ENCODE measurements at regions not wholly inside any gene's neighbourhood (a gene's known extent, or its start where the extent isn't known, plus 50 kb on each side); places are given as distances from the start of the nearest gene placed in this dataset.

- Histone ChIP-seq H3K27ac (ENCODE audit: low read depth in 1 of 2, low read length in 1 of 2) (no peak overlapping the region), H3K4me3 (no peak overlapping the region), H3K36me3 (ENCODE audit: control insufficient read depth in 4 of 4, insufficient read depth in 4 of 4, low read length in 4 of 4) (no peaks in the 10 kb centered on the region), H3K9me3 (ENCODE audit: control insufficient read depth in 4 of 4, insufficient read depth in 3 of 4, low read length in 3 of 4) (peaks cover 0 to 7% (median 2%) of the 10 kb centered on the region in 4 donors), H3K4me1 (ENCODE audit: control insufficient read depth in 5 of 5, insufficient read depth in 5 of 5, low read length in 5 of 5) (no peaks in the 10 kb centered on the region), H3K27me3 (ENCODE audit: control insufficient read depth in 3 of 3, insufficient read depth in 3 of 3, low read length in 2 of 3) (no peaks in the 10 kb centered on the region), H3K9ac (ENCODE audit: insufficient read depth in 1 of 2, low read length in 2 of 2) (no peak overlapping the region)
- DNase-seq (no peak), ATAC-seq (ENCODE audit: insufficient read depth, low FRiP score) (no peak)
- 89 to 91% methylated on average over 1 of the region's 1 CpG for WGBS, 2 donors
- TF ChIP-seq CTCF (IDR thresholded peaks at IDR 0.05; ENCODE audit: control extremely low read depth, extremely low read depth) = no peak
Measured at GRCh38 chr12:72740064-72740463, 467.9 kb downstream of the TRHDE start.

- ATAC-seq (ENCODE audit: insufficient read depth, low FRiP score) (no peak), DNase-seq (no peak)
- Histone ChIP-seq H3K4me1 (ENCODE audit: control insufficient read depth in 5 of 5, insufficient read depth in 5 of 5, low read length in 5 of 5) (no peaks in the 10 kb centered on the region), H3K4me3 (no peak overlapping the region), H3K9ac (ENCODE audit: insufficient read depth in 1 of 2, low read length in 2 of 2) (no peak overlapping the region), H3K27me3 (ENCODE audit: control insufficient read depth in 3 of 3, insufficient read depth in 3 of 3, low read length in 2 of 3) (no peaks in the 10 kb centered on the region), H3K27ac (ENCODE audit: low read depth in 1 of 2, low read length in 1 of 2) (no peak overlapping the region), H3K36me3 (ENCODE audit: control insufficient read depth in 4 of 4, insufficient read depth in 4 of 4, low read length in 4 of 4) (no peaks in the 10 kb centered on the region), H3K9me3 (ENCODE audit: control insufficient read depth in 4 of 4, insufficient read depth in 3 of 4, low read length in 3 of 4) (peaks cover 0 to 7% (median 2%) of the 10 kb centered on the region in 4 donors)
- TF ChIP-seq CTCF (IDR thresholded peaks at IDR 0.05; ENCODE audit: control extremely low read depth, extremely low read depth) = no peak
Measured at GRCh38 chr12:72742568-72742967, 470.4 kb downstream of the TRHDE start.

- DNase-seq = no peak
Measured at GRCh38 chr12:72746048-72746447, 473.9 kb downstream of the TRHDE start.

More at GRCh38 chr12:72746048-72746447, 473.9 kb downstream of the TRHDE start:
- no peak overlapping the region for H3K4me3 ChIP-seq
- peaks cover 0 to 7% (median 0%) of the 10 kb centered on the region in 4 donors for H3K9me3 ChIP-seq (ENCODE audit: control insufficient read depth in 4 of 4, insufficient read depth in 3 of 4, low read length in 3 of 4)
- ATAC-seq (ENCODE audit: insufficient read depth, low FRiP score) = no peak
- no peaks in the 10 kb centered on the region for H3K36me3 ChIP-seq (ENCODE audit: control insufficient read depth in 4 of 4, insufficient read depth in 4 of 4, low read length in 4 of 4)
- no peaks in the 10 kb centered on the region for H3K27me3 ChIP-seq (ENCODE audit: control insufficient read depth in 3 of 3, insufficient read depth in 3 of 3, low read length in 2 of 3)
- TF ChIP-seq CTCF (IDR thresholded peaks at IDR 0.05; ENCODE audit: control extremely low read depth, extremely low read depth) = no peak
- H3K4me1 ChIP-seq (ENCODE audit: control insufficient read depth in 5 of 5, insufficient read depth in 5 of 5, low read length in 5 of 5) = no peaks in the 10 kb centered on the region
- WGBS, 2 donors = 81 to 86% methylated on average over 2 of the region's 2 CpGs
- H3K27ac ChIP-seq (ENCODE audit: low read depth in 1 of 2, low read length in 1 of 2) = no peak overlapping the region
- H3K9ac ChIP-seq (ENCODE audit: insufficient read depth in 1 of 2, low read length in 2 of 2) = no peak overlapping the region
